GM23338 (cell line): ENCODE measurements at regions not wholly inside any gene's neighbourhood (a gene's known extent, or its start where the extent isn't known, plus 50 kb on each side); places are given as distances from the start of the nearest gene placed in this dataset.

Source experiments
- CREB1 ChIP-seq: fragments of 250-450 bp; sonication (Bioruptor Pico); IDR thresholded peaks from 2 replicates; pipeline ENCODE4 v1.5.0; 2020; ENCODE audit warnings: low read depth, mild to moderate bottlenecking, moderate library complexity
- CTCF ChIP-seq, 2 experiments: fragments of 200-600 bp in 1 of 2; sonication (generic) in 1 of 2; conservative IDR thresholded peaks; 2 replicates each; pipeline versions ENCODE4 v1.5.1 to v1.6.1; 2016 to 2017; ENCODE audit warnings: antibody characterized with exemption in 2 of 2, low read depth in 2 of 2, mild to moderate bottlenecking in 2 of 2, moderate library complexity in 1 of 2
- EZH2 ChIP-seq: fragments of 200-600 bp; sonication (generic); IDR thresholded peaks from one replicate; pipeline ENCODE4 v1.8.0; 2017; ENCODE audit warnings: antibody characterized with exemption, mild to moderate bottlenecking, low read depth; ENCODE audit not compliant: unreplicated experiment
- EZH2phosphoT487 ChIP-seq: fragments of 200-600 bp; sonication (generic); IDR thresholded peaks from one replicate; pipeline ENCODE4 v1.8.1; 2018; ENCODE audit warnings: antibody characterized with exemption; ENCODE audit not compliant: unreplicated experiment
- JUNB ChIP-seq: IDR thresholded peaks from one replicate; pipeline ENCODE4 v1.6.1; 2016; ENCODE audit warnings: antibody characterized with exemption; ENCODE audit not compliant: unreplicated experiment
- NANOG ChIP-seq: IDR thresholded peaks from 2 replicates; pipeline ENCODE4 v1.6.1; 2016; ENCODE audit warnings: antibody characterized with exemption, borderline replicate concordance
- POLR2AphosphoS5 ChIP-seq: IDR thresholded peaks from 2 replicates; pipeline ENCODE4 v1.6.1; 2016; ENCODE audit warnings: antibody characterized with exemption, low read depth
- REST ChIP-seq: IDR thresholded peaks from one replicate; pipeline ENCODE4 v1.6.1; 2018; ENCODE audit warnings: antibody characterized with exemption; ENCODE audit not compliant: unreplicated experiment
- ZNF462 ChIP-seq: fragments of 250-450 bp; sonication (Bioruptor Pico); IDR thresholded peaks from 2 replicates; pipeline ENCODE4 v1.5.0; 2020; ENCODE audit warnings: mild to moderate bottlenecking, moderate library complexity

DNA sequence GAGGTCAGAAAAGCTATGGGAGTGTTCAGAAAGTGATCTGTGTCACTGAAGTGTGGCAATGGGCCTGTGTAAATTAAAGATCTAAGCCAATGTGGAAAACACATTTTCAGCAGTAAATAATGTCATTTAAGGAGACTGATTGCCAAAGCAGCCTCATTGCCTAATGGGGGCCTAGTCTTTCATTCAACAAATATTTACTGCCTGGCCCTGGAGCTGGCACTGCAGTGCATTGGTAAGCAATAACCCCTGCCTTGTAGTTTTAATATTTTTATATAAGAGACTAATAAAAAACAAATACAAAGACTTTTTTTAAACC, 326.6 kb downstream of the BTG1 start:
- TF ChIP-seq POLR2AphosphoS5 (no peak), ZNF462 (CRISPR knock-in tag) (no peak), CTCF (conservative IDR thresholded peaks at IDR 0.05; ENCODE audit: low read depth in 2 of 2) (no peak), EZH2phosphoT487 (no peak), CREB1 (no peak), EZH2 (no peak), REST (no peak), JUNB (no peak), NANOG (no peak)
